NCI-H1048 (cell line): ENCODE measurements at regions not wholly inside any gene's neighbourhood (a gene's known extent, or its start where the extent isn't known, plus 50 kb on each side); places are given as distances from the start of the nearest gene placed in this dataset.
"Not testable (repeated sequence)": the region's sequence is repeated elsewhere in the genome, so short reads cannot be mapped to it uniquely, and the experiment has no call there.

ENCODE experiments used
- DNase-seq: peaks from one replicate; lab custom pipeline; 2025; lab: John Stamatoyannopoulos, UW

GRCh38 chr14:48580692-48581091 is 905.3 kb upstream of the MDGA2 start:
- no peak for DNase-seq

GRCh38 chr14:48575772-48576171 is 900.4 kb upstream of the MDGA2 start:
- DNase-seq = no peak

- no peak for DNase-seq
These were observed 893.3 kb upstream of the MDGA2 start for GRCh38 chr14:48568688-48569087.

- DNase-seq = no peak
These were observed 892.8 kb upstream of the MDGA2 start for GRCh38 chr14:48568252-48568651.

- DNase-seq = no peak
These were observed 888.1 kb upstream of the MDGA2 start for GRCh38 chr14:48563489-48563888.

- DNase-seq = not testable (repeated sequence)
These were observed 886.0 kb upstream of the MDGA2 start for GRCh38 chr14:48561438-48561837.

- no peak for DNase-seq
These were observed 885.0 kb upstream of the MDGA2 start for GRCh38 chr14:48560421-48560820.

- DNase-seq = no peak
These were observed 878.0 kb upstream of the MDGA2 start for GRCh38 chr14:48553443-48553842.

- no peak for DNase-seq
These were observed 871.6 kb upstream of the MDGA2 start for GRCh38 chr14:48546996-48547395.

GRCh38 chr14:48537600-48537999 is 862.2 kb upstream of the MDGA2 start:
- DNase-seq = no peak

- DNase-seq = no peak
These were observed 860.9 kb upstream of the MDGA2 start for GRCh38 chr14:48536318-48536717.

- DNase-seq = no peak
These were observed 852.4 kb upstream of the MDGA2 start for GRCh38 chr14:48527832-48528231.

GRCh38 chr14:48526307-48526706 is 850.9 kb upstream of the MDGA2 start:
- DNase-seq = no peak

GRCh38 chr14:48504921-48505320 is 829.5 kb upstream of the MDGA2 start:
- no peak for DNase-seq

- no peak for DNase-seq
These were observed 815.4 kb upstream of the MDGA2 start for GRCh38 chr14:48490756-48491155.

GRCh38 chr14:48473944-48474343 is 798.5 kb upstream of the MDGA2 start:
- no peak for DNase-seq

- no peak for DNase-seq
These were observed 780.6 kb upstream of the MDGA2 start for GRCh38 chr14:48456051-48456450.

GRCh38 chr14:48454887-48455286 is 779.5 kb upstream of the MDGA2 start:
- no peak for DNase-seq

GRCh38 chr14:48452437-48452995 is 777.1 kb upstream of the MDGA2 start:
- DNase-seq = no peak

GRCh38 chr14:48435221-48435620 is 759.8 kb upstream of the MDGA2 start:
- no peak for DNase-seq

- no peak for DNase-seq
These were observed 755.4 kb upstream of the MDGA2 start for GRCh38 chr14:48430805-48431204.

- DNase-seq = no peak
These were observed 754.1 kb upstream of the MDGA2 start for GRCh38 chr14:48429512-48429911.

GRCh38 chr14:48417715-48418500 is 742.5 kb upstream of the MDGA2 start:
- DNase-seq = no peak

GRCh38 chr14:48401321-48401720 is 725.9 kb upstream of the MDGA2 start:
- no peak for DNase-seq
